ENCODE measurements at regions not wholly inside any gene's neighbourhood (a gene's known extent, or its start where the extent isn't known, plus 50 kb on each side); places are given as distances from the start of the nearest gene placed in this dataset.

DNA sequence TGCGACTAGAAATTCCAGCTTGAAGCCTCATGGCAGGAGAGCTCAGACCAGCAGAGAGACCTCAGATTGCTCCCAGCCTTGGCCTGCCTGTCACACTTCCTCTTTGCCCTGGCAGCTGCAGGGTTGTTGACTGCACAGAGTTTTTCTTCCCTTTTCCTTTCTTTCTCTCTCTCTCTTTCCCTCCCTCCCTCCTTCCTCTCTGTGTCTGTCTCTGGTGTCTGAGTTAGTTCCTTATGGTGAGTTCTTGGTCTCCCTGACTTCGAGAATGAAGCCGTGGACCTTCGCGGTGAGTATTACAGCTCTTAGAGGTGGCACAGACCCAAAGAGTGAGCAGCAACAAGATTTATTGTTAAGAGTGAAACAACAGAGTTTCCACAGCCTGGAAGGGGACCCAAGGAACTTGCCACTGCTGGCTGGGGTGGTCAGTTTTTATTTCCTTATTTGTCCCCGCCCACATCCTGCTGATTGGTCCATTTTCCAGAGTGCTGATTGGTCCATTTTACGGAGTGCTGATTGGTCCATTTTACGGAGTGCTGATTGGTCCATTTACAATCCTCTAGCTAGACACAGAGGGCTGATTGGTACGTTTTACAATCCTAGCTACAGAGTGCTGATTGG lies 266.3 kb downstream of the RPS24 start:
- Mint-ChIP-seq H3K27me3 (no peaks in the 10 kb centered on the region), H3K4me3 (peak overlapping the region; percentile 44 to 86 (median 78)), H3K27ac (peak overlapping the region; percentile 10 to 95 (median 88)), H3K36me3 (no peaks in the 10 kb centered on the region), H3K9me3 (peaks cover 0 to 3% (median 0%) of the 10 kb centered on the region in 7 donors), H3K4me1 (peaks cover 43 to 70% (median 55%) of the 10 kb centered on the region in 3 donors)
- DNase-seq, result peak; percentile 62
- ATAC-seq (ENCODE audit: low read depth in 2 of 2), result peak; percentile 13 to 21

DNA sequence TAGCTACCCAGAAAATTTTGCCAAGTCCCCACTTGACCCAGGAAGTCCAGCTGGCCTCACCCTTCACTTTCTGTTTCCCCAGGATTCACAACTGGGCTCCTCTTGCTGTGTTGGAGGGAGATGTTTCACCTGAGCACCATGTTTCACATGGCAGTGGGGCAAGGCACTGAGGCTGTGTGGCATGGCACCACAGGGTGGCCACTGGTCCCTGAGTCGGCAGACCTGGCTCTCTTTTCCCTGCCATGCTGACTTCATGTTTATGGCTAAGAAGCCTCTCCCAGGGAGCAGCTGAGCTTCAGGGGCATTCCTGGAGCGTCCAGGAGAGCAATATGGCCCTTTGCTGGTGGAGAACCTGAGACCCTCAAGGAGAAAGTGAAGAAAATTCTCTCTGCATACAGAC lies 266.9 kb downstream of the RPS24 start:
- ATAC-seq (ENCODE audit: low read depth in 2 of 2), result no peak
- H3K27ac Mint-ChIP-seq, result peak overlapping the region in 3 of 6 donors; percentile 86 to 95 (median 95)

DNA sequence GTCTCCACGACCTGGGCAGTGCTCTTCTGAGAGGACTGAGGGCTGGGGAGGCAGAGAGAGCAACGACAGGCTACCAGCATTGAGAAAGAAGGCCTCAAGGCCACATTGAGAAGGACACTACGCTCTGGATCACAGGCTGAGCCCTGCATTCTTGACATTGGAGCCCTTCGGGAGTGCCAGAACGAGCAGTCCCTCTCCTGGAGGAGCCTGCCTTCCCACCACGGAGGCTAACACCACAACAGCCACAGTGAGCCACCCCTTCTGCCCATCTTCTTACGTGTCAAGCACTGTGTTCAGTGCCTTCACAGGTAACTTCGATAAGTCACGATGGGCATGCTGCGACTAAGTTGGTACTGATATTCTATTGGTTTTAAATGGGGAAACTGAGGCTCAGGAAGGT lies 267.8 kb downstream of the RPS24 start:
- ATAC-seq (ENCODE audit: low read depth in 2 of 2), result no peak
- H3K27ac Mint-ChIP-seq, result peak overlapping the region in 2 of 6 donors; percentile 47 to 97
- peaks cover 42 to 66% (median 46%) of the 10 kb centered on the region in 3 donors for H3K4me1 Mint-ChIP-seq
- no peak for DNase-seq
- peak overlapping the region in 6 of 8 donors; percentile 8 to 97 (median 40) for H3K4me3 Mint-ChIP-seq
- peaks cover 0 to 3% (median 0%) of the 10 kb centered on the region in 7 donors for H3K9me3 Mint-ChIP-seq
- no peaks in the 10 kb centered on the region for H3K36me3 Mint-ChIP-seq
- no peaks in the 10 kb centered on the region for H3K27me3 Mint-ChIP-seq

More for the DNA sequence above, 266.9 kb downstream of the RPS24 start:
- no peak for DNase-seq
- H3K36me3 Mint-ChIP-seq, result no peaks in the 10 kb centered on the region
- H3K9me3 Mint-ChIP-seq, result peaks cover 0 to 3% (median 0%) of the 10 kb centered on the region in 7 donors
- H3K27me3 Mint-ChIP-seq, result no peaks in the 10 kb centered on the region
- H3K4me1 Mint-ChIP-seq, result peaks cover 43 to 70% (median 54%) of the 10 kb centered on the region in 3 donors
- peak overlapping the region in 4 of 8 donors; percentile 22 to 63 (median 49) for H3K4me3 Mint-ChIP-seq

DNA sequence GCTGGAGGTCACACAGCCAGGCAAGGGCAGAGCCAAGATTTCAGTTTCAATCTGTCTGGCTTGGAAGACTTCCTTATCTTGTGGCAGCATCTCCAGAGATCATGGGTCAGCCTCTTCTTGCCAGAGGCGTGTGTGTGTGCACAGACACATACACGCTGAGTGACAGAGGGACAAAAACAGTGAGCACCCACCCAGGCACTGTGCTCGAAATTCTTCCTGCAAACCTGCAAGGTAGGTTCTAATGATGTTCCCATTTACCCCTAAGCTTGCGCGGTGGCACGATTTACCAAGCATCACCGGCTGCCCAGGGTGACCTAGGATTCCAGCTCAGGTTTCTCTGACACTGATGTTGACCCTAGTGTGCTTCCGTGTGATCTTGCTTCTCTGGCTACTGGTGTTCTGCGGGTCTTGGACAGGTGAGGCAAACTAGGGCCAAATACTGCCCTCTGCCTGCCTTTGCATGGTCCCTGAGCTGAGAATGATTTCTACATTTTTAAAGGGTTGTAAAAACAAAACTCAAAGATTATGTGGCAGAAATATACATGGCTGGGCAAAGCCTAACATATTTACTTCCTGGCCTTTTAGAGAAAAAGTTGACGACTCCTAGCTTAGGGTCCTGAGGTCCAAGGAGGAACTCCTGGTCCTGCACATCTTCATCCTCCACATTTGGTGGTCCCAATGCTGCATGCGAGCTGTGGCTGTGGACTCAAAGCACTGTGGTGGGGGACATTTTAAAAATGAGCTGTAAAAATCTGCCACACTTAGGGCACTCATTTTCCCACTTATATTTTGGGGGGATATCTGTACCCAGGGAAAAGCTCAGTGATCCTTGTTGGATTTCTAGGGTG lies 268.5 kb downstream of the RPS24 start:
- Mint-ChIP-seq H3K4me1 (peaks cover 35 to 59% (median 40%) of the 10 kb centered on the region in 3 donors), H3K9me3 (peaks cover 0 to 3% (median 0%) of the 10 kb centered on the region in 7 donors), H3K4me3 (peak overlapping the region; percentile 87 to 98 (median 96)), H3K27me3 (no peaks in the 10 kb centered on the region), H3K36me3 (no peaks in the 10 kb centered on the region), H3K27ac (peak overlapping the region; percentile 61 to 98 (median 94))
- no peak for ATAC-seq (ENCODE audit: low read depth in 2 of 2)
- DNase-seq, result no peak

DNA sequence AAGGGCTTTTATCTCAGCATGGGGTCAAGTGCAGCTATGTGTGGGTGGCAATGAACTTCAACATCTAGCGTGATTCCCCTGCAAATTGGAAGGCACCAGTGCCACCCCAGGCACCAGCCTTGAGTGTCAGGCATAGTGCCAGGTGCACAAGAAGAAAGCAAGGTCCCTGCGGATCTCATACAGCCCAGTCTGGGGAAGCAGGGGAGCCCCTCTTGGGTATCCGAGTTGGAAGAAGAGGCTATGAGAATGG lies 269.0 kb downstream of the RPS24 start:
- Mint-ChIP-seq H3K27ac (peak overlapping the region; percentile 92 to 98 (median 94)), H3K4me3 (peak overlapping the region; percentile 87 to 98 (median 96)), H3K36me3 (no peaks in the 10 kb centered on the region), H3K27me3 (no peaks in the 10 kb centered on the region), H3K9me3 (peaks cover 0 to 3% (median 0%) of the 10 kb centered on the region in 7 donors), H3K4me1 (peaks cover 32 to 58% (median 35%) of the 10 kb centered on the region in 3 donors)
- ATAC-seq (ENCODE audit: low read depth in 2 of 2) (no peak), DNase-seq (no peak)

DNA sequence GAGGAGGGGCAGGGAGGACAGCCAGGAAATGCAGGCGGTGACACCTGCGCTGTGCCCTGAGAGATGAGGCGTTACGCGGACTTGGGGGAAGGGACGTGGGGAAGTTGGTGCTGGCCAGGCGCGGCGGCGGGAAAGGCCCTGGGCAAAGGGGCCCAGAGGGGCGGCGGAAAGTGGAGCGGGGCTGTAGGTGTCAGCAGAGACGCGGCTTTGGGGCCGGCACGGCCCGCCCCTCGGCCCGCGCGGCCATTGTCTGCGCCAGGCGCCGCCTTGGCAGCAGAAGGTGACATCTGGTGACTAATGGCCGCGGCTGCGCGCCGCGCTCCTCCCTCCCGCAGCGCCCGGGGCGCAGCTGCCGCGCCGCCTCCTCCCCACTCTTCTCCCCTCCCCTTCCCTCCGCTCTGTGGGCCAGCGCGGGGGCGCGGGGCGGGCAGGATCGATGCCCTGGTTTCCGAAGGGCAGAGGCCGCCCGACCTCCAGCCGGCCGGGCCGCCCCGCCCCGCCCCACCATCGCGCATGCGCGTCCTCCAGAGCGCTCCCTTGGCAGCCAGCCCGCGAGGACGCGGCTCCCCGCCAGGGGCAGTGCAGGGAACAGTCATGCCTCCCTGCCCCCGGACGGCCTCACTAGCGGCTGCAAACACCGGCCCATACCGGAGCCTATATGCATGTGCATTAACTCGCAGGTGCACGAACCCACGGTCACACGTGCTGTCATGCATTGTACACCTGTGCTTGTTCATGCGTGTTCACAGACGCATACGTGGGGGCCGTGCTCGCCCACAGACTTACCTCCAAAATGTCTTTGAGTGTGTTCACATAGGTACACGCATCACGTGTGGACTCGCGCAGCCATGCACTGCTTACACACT lies 269.6 kb downstream of the RPS24 start:
- H3K4me1 Mint-ChIP-seq, result peaks cover 27 to 52% (median 29%) of the 10 kb centered on the region in 3 donors
- H3K36me3 Mint-ChIP-seq, result no peaks in the 10 kb centered on the region
- peaks cover 0 to 3% (median 0%) of the 10 kb centered on the region in 7 donors for H3K9me3 Mint-ChIP-seq
- peak overlapping the region; percentile 87 to 98 (median 96) for H3K4me3 Mint-ChIP-seq
- ATAC-seq (ENCODE audit: low read depth in 2 of 2) (peak; percentile 76 to 77), DNase-seq (peak; percentile 91)
- H3K27me3 Mint-ChIP-seq, result no peaks in the 10 kb centered on the region
- H3K27ac Mint-ChIP-seq, result peak overlapping the region; percentile 92 to 98 (median 94)

DNA sequence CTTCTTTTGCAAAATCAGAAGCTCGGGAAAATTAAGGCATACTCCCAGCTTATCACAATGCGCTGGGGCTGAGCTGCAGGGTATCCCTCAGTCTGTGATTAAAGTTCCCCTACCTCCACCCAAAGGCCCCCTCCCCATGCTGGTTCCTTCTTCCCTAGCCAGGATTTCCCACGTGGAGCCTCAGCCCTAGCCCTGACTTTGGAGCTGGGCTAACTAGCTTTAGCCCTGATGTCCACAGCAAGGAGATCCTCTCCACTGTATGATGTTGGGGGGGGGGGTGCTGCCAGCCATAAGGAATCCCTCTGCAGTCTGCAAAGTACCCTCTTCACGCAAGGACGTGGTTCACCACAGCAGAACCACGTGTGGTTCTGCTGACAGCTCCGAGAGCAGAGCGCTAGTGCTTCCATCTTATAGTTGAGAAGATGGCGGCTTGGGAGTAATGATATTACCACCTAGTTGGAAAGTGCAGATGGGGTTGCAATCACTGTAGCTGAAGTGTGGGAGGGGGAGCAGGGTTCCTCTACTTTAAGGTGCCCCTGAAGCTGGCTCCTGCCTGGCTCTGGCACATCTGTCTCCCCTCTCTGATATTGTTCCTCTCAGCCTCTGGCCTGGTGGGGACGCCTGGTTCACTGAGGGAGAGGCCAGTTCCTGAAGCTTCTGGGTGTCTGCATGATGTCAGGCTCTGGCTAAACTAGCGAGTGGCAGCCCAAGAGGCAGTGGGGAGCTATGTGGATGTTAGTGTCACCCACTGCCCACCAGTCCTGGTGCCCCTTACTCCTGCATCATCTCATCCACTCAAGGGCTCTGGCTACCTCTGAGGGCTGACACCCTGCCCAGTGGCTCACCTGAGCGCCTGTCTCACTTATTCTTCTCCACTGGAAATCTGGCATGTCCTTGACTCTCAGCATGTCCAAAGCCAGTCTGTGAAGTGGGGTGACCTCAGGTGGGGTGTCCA lies 270.7 kb downstream of the RPS24 start:
- Mint-ChIP-seq H3K27me3 (peaks cover 0 to 4% (median 0%) of the 10 kb centered on the region in 3 donors), H3K27ac (peak overlapping the region in 5 of 6 donors; percentile 35 to 93 (median 86)), H3K9me3 (peaks cover 0 to 3% (median 0%) of the 10 kb centered on the region in 7 donors), H3K4me1 (peaks cover 16 to 41% (median 18%) of the 10 kb centered on the region in 3 donors), H3K36me3 (no peaks in the 10 kb centered on the region), H3K4me3 (peak overlapping the region in 7 of 8 donors; percentile 2 to 97 (median 63))
- DNase-seq (no peak), ATAC-seq (ENCODE audit: low read depth in 2 of 2) (no peak)

DNA sequence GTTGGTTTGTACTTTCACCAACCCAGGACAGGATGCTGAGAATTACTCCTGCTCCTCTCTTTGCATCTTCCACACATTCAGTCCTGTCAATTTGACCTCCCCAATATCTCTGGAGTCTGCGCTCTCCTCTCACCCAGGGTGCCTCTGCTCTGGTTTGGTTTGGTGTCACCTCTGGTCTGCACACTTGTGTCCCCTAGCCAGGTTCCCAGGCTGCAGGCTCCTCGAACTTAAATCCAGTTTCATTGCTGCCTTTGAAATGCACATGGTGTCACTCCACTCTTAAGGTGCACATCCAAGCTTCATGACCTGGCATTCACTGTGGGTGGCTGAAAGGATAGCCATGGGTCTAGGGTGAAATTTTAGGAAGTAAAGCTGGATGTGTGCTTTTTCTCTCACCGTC lies 271.6 kb downstream of the RPS24 start:
- H3K36me3 Mint-ChIP-seq, result no peaks in the 10 kb centered on the region
- no peak for DNase-seq
- H3K4me1 Mint-ChIP-seq, result peaks cover 9 to 31% (median 9%) of the 10 kb centered on the region in 3 donors
- H3K27me3 Mint-ChIP-seq, result peaks cover 0 to 9% (median 0%) of the 10 kb centered on the region in 3 donors
- H3K9me3 Mint-ChIP-seq, result peaks cover 0 to 3% (median 0%) of the 10 kb centered on the region in 7 donors
- peak overlapping the region in 2 of 8 donors; percentile 20 to 44 for H3K4me3 Mint-ChIP-seq
- no peak for ATAC-seq (ENCODE audit: low read depth in 2 of 2)
- H3K27ac Mint-ChIP-seq, result peak overlapping the region in 4 of 6 donors; percentile 16 to 56 (median 28)

DNA sequence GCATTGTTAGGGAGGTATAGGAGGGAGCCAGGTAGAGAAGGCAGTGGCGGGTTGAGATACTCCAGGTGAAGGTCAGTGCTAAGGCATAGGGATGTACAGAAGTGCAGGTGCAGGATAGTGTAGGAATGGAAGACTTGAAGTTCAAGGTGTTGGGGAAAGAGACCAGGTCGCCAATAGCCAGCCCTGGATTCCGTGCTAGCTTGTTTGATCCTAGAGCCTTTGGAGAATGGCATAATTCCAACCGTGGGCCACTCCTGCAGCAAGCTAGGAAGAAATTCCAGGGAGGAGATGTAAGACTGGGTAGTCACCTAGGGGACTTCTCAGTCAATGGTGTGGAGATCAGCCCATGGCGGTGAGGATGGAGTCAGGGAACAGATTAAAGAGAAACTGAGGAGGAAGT lies 272.7 kb downstream of the RPS24 start:
- Mint-ChIP-seq H3K27ac (peak overlapping the region in 1 of 6 donors; percentile 11), H3K36me3 (no peaks in the 10 kb centered on the region), H3K9me3 (no peaks in the 10 kb centered on the region), H3K4me3 (no peak overlapping the region), H3K4me1 (peaks cover 5 to 22% (median 9%) of the 10 kb centered on the region in 3 donors), H3K27me3 (peaks cover 0 to 9% (median 0%) of the 10 kb centered on the region in 3 donors)
- DNase-seq, result no peak
- no peak for ATAC-seq (ENCODE audit: low read depth in 2 of 2)

DNA sequence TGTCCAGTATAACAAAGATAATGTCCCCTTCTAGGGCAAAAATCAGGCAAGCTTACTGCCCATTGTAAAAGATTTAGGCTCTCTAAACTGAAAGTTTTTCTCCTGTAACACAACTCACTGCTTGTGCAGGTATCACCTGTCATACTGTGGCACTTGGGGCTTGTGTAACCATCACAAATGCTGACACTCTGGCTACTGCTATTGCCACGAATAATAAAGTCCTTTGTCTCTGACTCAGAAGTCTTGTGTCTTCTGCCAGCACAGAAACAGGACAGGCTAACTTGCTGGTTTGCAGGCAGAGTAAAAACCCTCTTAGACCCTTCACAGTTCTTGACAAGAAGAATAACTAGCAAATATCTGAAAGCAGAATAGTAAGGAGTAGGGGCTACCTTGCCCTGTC lies 273.9 kb downstream of the RPS24 start:
- ATAC-seq (ENCODE audit: low read depth in 2 of 2) (no peak), DNase-seq (no peak)
- Mint-ChIP-seq H3K36me3 (no peaks in the 10 kb centered on the region), H3K27me3 (peaks cover 0 to 19% (median 5%) of the 10 kb centered on the region in 3 donors), H3K4me3 (no peak overlapping the region), H3K4me1 (peaks cover 4 to 11% (median 4%) of the 10 kb centered on the region in 3 donors), H3K27ac (no peak overlapping the region), H3K9me3 (no peaks in the 10 kb centered on the region)

DNA sequence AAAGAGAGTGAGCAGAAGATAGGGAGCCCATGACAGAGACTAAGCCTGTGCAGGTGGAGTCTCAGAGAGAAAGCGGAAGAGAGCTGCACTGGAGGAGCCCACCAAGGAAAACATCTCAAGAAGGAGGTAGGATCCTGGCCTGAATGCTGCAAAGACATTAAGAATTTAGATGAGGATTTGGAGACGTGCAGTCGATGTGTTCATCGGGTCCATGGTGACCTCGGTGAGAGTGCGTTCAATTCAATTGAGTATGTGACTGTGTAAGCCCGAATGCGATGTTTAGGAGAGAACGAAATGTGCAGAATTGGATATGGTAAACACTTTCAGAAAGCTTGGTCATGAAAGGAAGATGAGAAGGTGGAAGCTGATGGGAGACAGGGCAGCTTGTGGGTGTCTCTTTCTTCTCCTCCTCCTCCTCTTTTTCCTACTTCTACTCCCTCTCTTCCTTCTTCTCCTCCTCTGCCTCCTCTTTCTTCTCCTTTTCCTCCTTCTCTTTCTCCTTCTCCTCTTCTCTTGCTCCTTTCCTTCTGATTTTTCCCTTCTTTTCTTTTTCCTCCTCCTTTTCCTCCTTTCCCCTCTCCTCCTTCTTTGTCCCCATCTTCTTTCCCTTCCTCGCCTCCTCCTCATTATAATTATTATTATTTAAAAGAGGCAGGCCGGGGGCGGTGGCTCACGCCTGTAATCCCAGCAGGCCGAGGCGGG lies 276.0 kb downstream of the RPS24 start:
- no peak overlapping the region for H3K4me3 Mint-ChIP-seq
- peak overlapping the region in 1 of 6 donors; percentile 57 for H3K27ac Mint-ChIP-seq
- no peaks in the 10 kb centered on the region for H3K4me1 Mint-ChIP-seq
- no peak for ATAC-seq (ENCODE audit: low read depth in 2 of 2)
- peaks cover 4 to 30% (median 16%) of the 10 kb centered on the region in 3 donors for H3K27me3 Mint-ChIP-seq
- H3K9me3 Mint-ChIP-seq, result no peaks in the 10 kb centered on the region
- DNase-seq, result no peak
- H3K36me3 Mint-ChIP-seq, result no peaks in the 10 kb centered on the region

All from naive B cell (primary cell).